ENCODE measurements at regions not wholly inside any gene's neighbourhood (a gene's known extent, or its start where the extent isn't known, plus 50 kb on each side); places are given as distances from the start of the nearest gene placed in this dataset.

GRCh38 chr6:115570331-115570730 is 490.4 kb downstream of the FRK start:
- no peaks in the 10 kb centered on the region for H3K4me1 ChIP-seq
- no peak for TF ChIP-seq CTCF (IDR thresholded peaks at IDR 0.05 in 8 of 11, conservative IDR thresholded peaks at IDR 0.05 in 3 of 11)
- no peak overlapping the region for H3K27ac ChIP-seq
- H3K36me3 ChIP-seq = no peaks in the 10 kb centered on the region
- WGBS, 5 donors = 25 to 36% (median 31%) methylated on average over 2 of the region's 2 CpGs
- intact Hi-C loops (cut with DNase I; ENCODE audit: low total_unique reads) = no loop called here
- peaks cover 0 to 22% (median 10%) of the 10 kb centered on the region in 8 donors for H3K9me3 ChIP-seq
- no peak overlapping the region for H3K4me3 ChIP-seq
- DNase-seq = no peak
- H3K27me3 ChIP-seq (replicated peaks in 1 of 7) = no peaks in the 10 kb centered on the region

GRCh38 chr6:115554060-115554459 is 506.6 kb downstream of the FRK start:
- TF ChIP-seq CTCF (IDR thresholded peaks at IDR 0.05 in 8 of 11, conservative IDR thresholded peaks at IDR 0.05 in 3 of 11) = no peak
- no peak for TF ChIP-seq POLR2AphosphoS5 (IDR thresholded peaks at IDR 0.05)
- no peak for TF ChIP-seq POLR2A (IDR thresholded peaks at IDR 0.05)
- Histone ChIP-seq H3K27me3 (replicated peaks in 1 of 7) (no peaks in the 10 kb centered on the region), H3K9me3 (no peaks in the 10 kb centered on the region), H3K36me3 (no peaks in the 10 kb centered on the region), H3K27ac (no peak overlapping the region), H3K4me1 (no peaks in the 10 kb centered on the region), H3K4me3 (no peak overlapping the region)
- DNase-seq = no peak
- intact Hi-C loops (cut with DNase I; ENCODE audit: low total_unique reads) = no loop called here
- WGBS, 5 donors = 62 to 92% (median 77%) methylated on average over 4 of the region's 4 CpGs

- H3K36me3 ChIP-seq = no peaks in the 10 kb centered on the region
- no peaks in the 10 kb centered on the region for H3K27me3 ChIP-seq (replicated peaks in 1 of 7)
- H3K9me3 ChIP-seq = peaks cover 0 to 1% (median 0%) of the 10 kb centered on the region in 8 donors
- no peak for TF ChIP-seq POLR2AphosphoS5 (IDR thresholded peaks at IDR 0.05)
- no peak for TF ChIP-seq POLR2A (IDR thresholded peaks at IDR 0.05)
- no peak for TF ChIP-seq CTCF (IDR thresholded peaks at IDR 0.05 in 8 of 11, conservative IDR thresholded peaks at IDR 0.05 in 3 of 11)
- no peaks in the 10 kb centered on the region for H3K4me1 ChIP-seq
- H3K27ac ChIP-seq = no peak overlapping the region
- H3K4me3 ChIP-seq = no peak overlapping the region
- DNase-seq = no peak
- intact Hi-C loops (cut with DNase I; ENCODE audit: low total_unique reads) = no loop called here
- WGBS, 5 donors = 37 to 60% (median 50%) methylated on average over 3 of the region's 3 CpGs
Measured at GRCh38 chr6:115551527-115551926, 509.2 kb downstream of the FRK start.

DNA sequence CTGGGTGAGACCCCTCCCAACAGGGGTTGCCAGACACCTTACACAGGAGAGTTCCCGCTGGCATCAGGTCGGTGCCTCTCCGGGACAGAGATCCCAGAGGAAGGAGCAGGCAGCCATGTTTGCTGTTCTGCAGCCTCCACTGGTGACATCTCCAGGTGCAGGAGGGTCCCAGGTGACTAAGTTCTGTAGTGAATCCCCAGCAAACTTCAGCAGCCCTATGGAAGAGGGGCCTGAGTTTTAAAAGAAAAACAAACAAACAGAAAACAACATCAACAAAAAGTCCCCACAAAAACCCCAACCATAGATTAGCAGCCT is 515.1 kb downstream of the FRK start:
- TF ChIP-seq POLR2A (IDR thresholded peaks at IDR 0.05) (no peak), CTCF (IDR thresholded peaks at IDR 0.05 in 8 of 11, conservative IDR thresholded peaks at IDR 0.05 in 3 of 11) (no peak), POLR2AphosphoS5 (IDR thresholded peaks at IDR 0.05) (no peak)
- WGBS, 5 donors = 80 to 93% (median 86%) methylated on average over 3 of the region's 3 CpGs

More for the DNA sequence above, 515.1 kb downstream of the FRK start:
- Histone ChIP-seq H3K9me3 (peaks cover 0 to 16% (median 3%) of the 10 kb centered on the region in 8 donors), H3K27ac (no peak overlapping the region), H3K36me3 (no peaks in the 10 kb centered on the region), H3K27me3 (replicated peaks in 1 of 7) (no peaks in the 10 kb centered on the region), H3K4me1 (no peaks in the 10 kb centered on the region), H3K4me3 (no peak overlapping the region)
- no peak for DNase-seq
- intact Hi-C loops (cut with DNase I; ENCODE audit: low total_unique reads) = no loop called here
